Left ventricle myocardium inferior (tissue), 1 donor: ENCODE measurements at regions not wholly inside any gene's neighbourhood (a gene's known extent, or its start where the extent isn't known, plus 50 kb on each side); places are given as distances from the start of the nearest gene placed in this dataset.
"Not testable (repeated sequence)": the region's sequence is repeated elsewhere in the genome, so short reads cannot be mapped to it uniquely, and the experiment has no call there.

Experiments
- DNase-seq: peaks from one replicate; pipeline ENCODE4 v3.0.0-alpha.2; 2020
- H3K27ac ChIP-seq: fragments of 200-600 bp; replicated peaks from 2 replicates; pipeline ENCODE4 v1.8.0; 2021
- H3K27me3 ChIP-seq: fragments of 200-600 bp; 2 replicates; pipeline ENCODE4 v1.8.0; 2021; ENCODE audit warnings: low read depth
- H3K36me3 ChIP-seq: fragments of 200-600 bp; 2 replicates; pipeline ENCODE4 v1.8.0; 2021
- H3K4me1 ChIP-seq: fragments of 200-600 bp; 2 replicates; pipeline ENCODE4 v1.8.0; 2021
- H3K4me3 ChIP-seq: fragments of 200-600 bp; 2 replicates; pipeline ENCODE4 v1.8.0; 2021; ENCODE audit warnings: mild to moderate bottlenecking, moderate library complexity
- H3K9me3 ChIP-seq: fragments of 200-600 bp; replicated peaks from 2 replicates; pipeline ENCODE4 v1.8.0; 2021
- intact Hi-C: fragments of 100-400 bp; cut with micrococcal nuclease; formaldehyde crosslinking; loops from one replicate; pipeline ENCODE4 v1.11.0; 2022
- TF ChIP-seq, protein P1 (sequence below): fragments of 200-600 bp; IDR thresholded peaks from 2 replicates; pipeline ENCODE4 v1.8.0; 2021; ENCODE audit warnings: antibody characterized with exemption, mild to moderate bottlenecking, borderline replicate concordance
- donor health status: DM: no; HTN: yes; CAD: no; lungs with severe emphysema.

DNA sequence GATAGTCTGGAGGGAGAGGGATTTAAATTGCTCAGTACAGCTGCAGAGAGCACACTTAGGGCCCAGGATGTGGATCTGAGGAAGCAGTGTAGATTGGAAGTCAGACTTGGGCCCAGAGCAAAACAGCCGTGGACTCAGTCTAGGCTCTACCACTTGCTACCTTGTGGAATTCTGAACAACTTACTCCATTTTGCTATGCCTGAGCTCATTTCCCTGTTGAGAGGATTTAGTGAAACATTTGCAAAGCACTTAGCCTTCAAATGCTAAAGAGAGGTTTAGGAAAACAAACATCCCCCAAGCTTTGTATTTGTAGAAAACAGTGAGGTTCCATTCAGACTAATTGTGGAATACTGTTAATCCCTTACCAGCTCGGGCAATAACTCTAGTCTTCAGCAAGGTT lies 453.4 kb upstream of the ZNF507 start:
- no peak overlapping the region for H3K4me3 ChIP-seq
- peaks cover 10% of the 10 kb centered on the region for H3K9me3 ChIP-seq
- no peak for DNase-seq
- H3K36me3 ChIP-seq = no peaks in the 10 kb centered on the region
- TF ChIP-seq, protein P1, sequence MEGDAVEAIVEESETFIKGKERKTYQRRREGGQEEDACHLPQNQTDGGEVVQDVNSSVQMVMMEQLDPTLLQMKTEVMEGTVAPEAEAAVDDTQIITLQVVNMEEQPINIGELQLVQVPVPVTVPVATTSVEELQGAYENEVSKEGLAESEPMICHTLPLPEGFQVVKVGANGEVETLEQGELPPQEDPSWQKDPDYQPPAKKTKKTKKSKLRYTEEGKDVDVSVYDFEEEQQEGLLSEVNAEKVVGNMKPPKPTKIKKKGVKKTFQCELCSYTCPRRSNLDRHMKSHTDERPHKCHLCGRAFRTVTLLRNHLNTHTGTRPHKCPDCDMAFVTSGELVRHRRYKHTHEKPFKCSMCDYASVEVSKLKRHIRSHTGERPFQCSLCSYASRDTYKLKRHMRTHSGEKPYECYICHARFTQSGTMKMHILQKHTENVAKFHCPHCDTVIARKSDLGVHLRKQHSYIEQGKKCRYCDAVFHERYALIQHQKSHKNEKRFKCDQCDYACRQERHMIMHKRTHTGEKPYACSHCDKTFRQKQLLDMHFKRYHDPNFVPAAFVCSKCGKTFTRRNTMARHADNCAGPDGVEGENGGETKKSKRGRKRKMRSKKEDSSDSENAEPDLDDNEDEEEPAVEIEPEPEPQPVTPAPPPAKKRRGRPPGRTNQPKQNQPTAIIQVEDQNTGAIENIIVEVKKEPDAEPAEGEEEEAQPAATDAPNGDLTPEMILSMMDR = no peak
- intact Hi-C loops = no loop called here
- H3K4me1 ChIP-seq = no peaks in the 10 kb centered on the region
- H3K27me3 ChIP-seq = peaks cover 23% of the 10 kb centered on the region
- H3K27ac ChIP-seq = no peak overlapping the region

DNA sequence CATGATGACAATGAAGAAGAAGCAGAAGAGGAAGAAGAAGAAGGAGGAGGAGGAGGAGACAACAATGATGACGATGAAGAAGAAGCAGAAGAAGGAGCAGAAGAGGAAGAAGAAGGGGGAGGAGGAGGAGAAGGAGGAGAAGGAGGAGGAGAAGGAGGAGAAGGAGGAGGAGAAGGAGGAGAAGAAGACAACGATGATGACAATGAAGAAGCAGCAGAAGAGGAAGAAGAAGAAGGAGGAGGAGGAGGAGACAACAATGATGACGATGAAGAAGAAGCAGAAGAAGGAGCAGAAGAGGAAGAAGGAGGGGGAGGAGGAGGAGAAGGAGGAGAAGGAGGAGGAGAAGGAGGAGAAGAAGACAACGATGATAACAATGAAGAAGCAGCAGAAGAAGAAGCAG lies 451.9 kb upstream of the ZNF507 start:
- intact Hi-C loops, H3K4me1 ChIP-seq, H3K36me3 ChIP-seq, H3K4me3 ChIP-seq, DNase-seq, H3K27ac ChIP-seq: not testable (repeated sequence)
- Histone ChIP-seq H3K9me3 (peaks cover 10% of the 10 kb centered on the region), H3K27me3 (peaks cover 23% of the 10 kb centered on the region)

DNA sequence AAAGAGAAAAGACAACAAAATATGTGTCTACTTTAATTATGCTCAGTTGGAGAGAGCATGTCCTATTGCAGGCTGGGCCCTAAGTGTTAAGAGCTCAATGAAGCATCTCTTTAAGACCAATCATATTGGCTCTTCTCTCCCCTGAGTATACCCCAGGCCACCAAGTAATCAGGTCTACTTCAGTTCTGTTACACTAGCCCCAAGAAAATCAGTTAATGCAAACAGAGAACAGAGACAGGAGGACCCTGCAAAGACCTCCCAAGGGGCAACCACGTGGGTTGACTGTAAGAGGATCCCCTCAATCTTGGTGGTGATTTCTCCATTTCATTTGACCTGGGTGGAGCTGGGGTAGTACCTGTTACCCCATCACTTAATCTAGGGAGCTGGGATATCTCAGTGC lies 451.0 kb upstream of the ZNF507 start:
- DNase-seq = no peak
- H3K27ac ChIP-seq = no peak overlapping the region
- H3K36me3 ChIP-seq = no peaks in the 10 kb centered on the region
- TF ChIP-seq, protein P1 = no peak
- H3K27me3 ChIP-seq = peaks cover 15% of the 10 kb centered on the region
- intact Hi-C loops = no loop called here
- H3K4me3 ChIP-seq = no peak overlapping the region
- peaks cover 10% of the 10 kb centered on the region for H3K9me3 ChIP-seq
- H3K4me1 ChIP-seq = no peaks in the 10 kb centered on the region

DNA sequence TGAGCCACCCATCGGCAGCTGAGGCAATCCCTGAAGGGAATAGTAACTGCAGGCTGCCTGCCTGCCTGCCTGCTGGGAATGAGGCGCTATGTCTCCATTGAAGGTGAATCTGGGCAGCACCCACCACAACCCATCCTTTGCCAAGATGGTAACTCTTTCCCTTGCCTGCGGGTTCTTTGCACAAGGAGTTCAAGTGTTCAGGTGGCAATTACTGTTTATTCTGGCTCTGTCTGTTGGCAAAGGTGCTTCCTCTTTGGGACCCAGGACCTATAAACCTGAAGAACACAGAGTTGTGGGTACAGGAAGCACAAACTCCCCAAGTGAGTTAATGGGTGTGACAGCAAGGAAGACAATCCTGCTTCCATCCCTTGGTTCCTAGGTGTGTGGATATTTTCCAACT lies 448.1 kb upstream of the ZNF507 start:
- intact Hi-C loops = no loop called here
- Histone ChIP-seq H3K27me3 (no peaks in the 10 kb centered on the region), H3K27ac (no peak overlapping the region), H3K4me1 (no peaks in the 10 kb centered on the region), H3K9me3 (peaks cover 10% of the 10 kb centered on the region), H3K4me3 (no peak overlapping the region), H3K36me3 (no peaks in the 10 kb centered on the region)
- TF ChIP-seq, protein P1 = no peak
- DNase-seq = no peak

DNA sequence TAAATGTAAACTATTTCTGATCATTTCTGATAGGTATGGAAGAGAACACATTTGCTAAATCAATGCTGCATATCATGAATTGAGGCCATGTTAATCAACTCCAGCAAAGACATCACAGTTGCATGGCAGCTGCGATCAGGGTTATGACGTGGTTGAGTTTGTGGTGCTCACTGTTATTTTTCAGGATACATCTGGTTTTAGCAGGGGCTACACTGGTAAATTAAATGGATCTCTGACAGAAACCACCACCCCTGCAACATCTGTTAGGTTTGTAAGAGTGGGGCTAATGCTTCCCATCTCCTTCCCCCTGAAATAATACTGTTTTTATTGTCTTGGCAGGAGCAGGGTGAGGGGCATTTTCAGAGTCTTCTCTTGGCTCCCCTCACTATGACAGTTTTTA lies 444.4 kb upstream of the ZNF507 start:
- no peaks in the 10 kb centered on the region for H3K36me3 ChIP-seq
- TF ChIP-seq, protein P1 = no peak
- no peak for DNase-seq
- no peaks in the 10 kb centered on the region for H3K9me3 ChIP-seq
- H3K27ac ChIP-seq = no peak overlapping the region
- no peak overlapping the region for H3K4me3 ChIP-seq
- H3K27me3 ChIP-seq = no peaks in the 10 kb centered on the region
- intact Hi-C loops = no loop called here
- no peaks in the 10 kb centered on the region for H3K4me1 ChIP-seq

DNA sequence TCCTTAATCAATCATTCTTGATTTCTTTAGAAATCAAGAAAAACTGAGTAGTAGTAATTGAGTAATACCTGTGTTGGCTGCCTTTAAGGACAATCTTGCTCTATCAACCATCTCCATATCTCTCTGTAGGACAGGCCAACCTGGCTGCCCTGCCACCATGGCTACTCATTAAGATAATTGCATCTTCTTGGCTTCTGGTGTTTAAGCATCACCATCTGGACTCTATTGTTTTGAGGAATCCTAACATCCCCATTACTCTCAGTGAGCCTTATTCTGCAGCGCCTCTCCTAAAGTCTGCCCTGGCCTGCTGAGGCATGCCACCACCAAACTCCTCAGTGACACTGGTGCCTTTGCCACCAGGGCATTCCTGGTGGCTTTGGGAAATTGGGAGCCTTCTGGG lies 442.6 kb upstream of the ZNF507 start:
- Histone ChIP-seq H3K27me3 (no peaks in the 10 kb centered on the region), H3K36me3 (no peaks in the 10 kb centered on the region), H3K27ac (no peak overlapping the region), H3K9me3 (no peaks in the 10 kb centered on the region), H3K4me1 (peaks cover under 1% of the 10 kb centered on the region), H3K4me3 (no peak overlapping the region)
- no peak for DNase-seq
- TF ChIP-seq, protein P1 = no peak
- intact Hi-C loops = no loop called here
